ENCODE measurements at regions not wholly inside any gene's neighbourhood (a gene's known extent, or its start where the extent isn't known, plus 50 kb on each side); places are given as distances from the start of the nearest gene placed in this dataset.

DNA sequence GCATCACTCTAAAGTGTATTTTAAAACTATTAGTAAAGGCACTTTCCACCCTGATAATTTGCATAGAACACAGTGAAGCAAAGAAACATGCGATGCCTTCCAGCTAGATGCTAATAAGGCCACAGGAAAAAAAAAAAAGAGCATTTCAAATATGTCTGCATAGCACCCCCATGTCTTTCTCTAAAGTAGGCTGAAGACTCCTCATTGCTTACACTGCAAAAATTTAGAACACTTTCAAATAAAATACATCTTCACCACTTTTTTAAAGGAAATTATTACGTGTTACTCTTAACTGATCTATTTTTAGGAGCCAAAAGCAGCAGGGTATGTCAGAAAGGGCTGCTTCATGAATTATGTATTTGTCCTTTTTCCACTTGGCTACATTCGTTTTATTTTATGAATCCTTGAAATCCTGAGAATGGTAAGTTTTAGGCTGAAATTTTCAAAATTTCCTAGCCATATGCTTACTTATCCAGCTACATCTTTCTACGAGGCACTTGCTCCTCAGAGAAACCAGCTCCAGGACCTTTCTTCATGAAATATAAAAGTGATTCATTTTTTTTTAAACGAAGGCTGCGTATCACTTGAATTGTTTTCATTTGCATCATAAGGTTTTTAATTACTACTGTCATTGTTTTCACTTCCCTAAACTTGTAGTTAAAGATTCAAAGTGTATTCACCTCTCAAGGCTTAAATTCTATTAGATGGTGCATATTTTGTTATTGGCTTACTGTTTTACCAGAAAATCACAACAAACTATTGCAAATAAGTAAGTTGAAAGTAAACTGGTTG lies 513.0 kb downstream of the PTPRC start:
- TF ChIP-seq CTCF (IDR thresholded peaks at IDR 0.05; ENCODE audit: borderline replicate concordance, extremely low read depth, low read length, poor library complexity, severe bottlenecking) (no peak), EZH2 (IDR thresholded peaks at IDR 0.05; ENCODE audit: borderline replicate concordance, low read depth, low read length, severe bottlenecking) (no peak)

All from DND-41 (cell line).